HG03378 (cell line): ENCODE measurements at regions not wholly inside any gene's neighbourhood (a gene's known extent, or its start where the extent isn't known, plus 50 kb on each side); places are given as distances from the start of the nearest gene placed in this dataset.

Experiments
- ATAC-seq: cut with Tn5 transposase; IDR thresholded peaks from one replicate; pipeline ENCODE4 v1.9.1; 2021; ENCODE audit warnings: mild to moderate bottlenecking, moderate library complexity; ENCODE audit not compliant: unreplicated experiment

DNA sequence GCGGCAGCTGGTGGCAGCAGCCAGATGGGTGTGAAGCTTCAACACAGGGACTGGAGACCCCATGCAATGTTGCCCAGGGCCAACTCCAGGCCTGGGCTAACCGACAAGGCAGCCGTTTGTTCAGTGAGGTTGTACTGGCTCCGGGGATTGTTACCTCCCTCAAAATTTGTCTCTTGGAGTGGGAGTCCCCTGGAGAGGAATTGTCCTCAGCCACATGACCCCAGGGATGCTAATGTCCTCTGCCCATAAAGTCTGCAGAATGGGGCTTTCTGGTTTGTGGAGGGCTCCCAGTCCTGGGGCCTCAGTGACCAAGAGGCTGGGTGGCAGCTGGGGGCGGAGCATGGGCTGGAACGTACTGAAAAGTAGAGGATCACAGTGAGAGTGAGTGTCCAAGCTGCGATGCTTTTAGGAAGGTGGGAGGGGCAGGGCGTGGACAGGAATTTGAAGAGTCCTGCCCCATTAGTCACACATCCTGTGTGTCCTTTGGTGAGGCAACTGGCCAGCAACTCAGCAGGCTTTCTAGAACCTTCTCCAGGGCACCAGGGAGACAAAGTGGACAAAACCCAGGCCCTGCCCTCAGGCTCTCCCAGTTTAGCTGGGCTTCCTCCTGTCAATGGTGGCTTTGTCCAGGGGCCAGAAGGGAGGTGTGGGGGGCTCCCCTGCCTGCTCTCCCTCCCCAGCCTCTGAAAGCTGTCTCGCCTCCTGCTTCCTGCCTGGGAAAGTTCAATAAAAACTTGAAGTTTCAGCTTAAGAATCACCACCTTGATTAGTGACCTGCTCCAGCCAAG is 114.0 kb downstream of the NSG2 start:
- no peak for ATAC-seq

DNA sequence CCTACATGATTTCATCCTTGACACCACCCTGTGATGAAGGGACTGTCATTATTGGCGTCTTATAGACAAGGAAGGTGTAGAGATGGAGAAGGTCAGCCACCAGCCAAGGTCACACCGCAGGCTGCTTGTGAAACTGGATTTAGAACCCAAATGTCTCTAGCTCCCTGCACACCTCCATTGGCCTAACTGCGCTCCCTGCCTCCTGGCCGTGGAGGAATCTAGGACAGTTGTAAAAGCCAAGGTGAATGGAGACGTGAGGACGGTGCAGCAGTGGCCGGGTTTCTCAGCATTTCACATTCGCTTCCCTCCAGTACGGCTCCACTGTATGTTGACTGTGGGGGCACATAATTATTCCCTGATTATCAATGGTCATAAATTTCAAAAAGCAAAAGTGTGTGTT is 119.9 kb downstream of the NSG2 start:
- no peak for ATAC-seq

- no peak for ATAC-seq
These were observed 120.9 kb downstream of the NSG2 start for GRCh38 chr5:174166231-174167079.

DNA sequence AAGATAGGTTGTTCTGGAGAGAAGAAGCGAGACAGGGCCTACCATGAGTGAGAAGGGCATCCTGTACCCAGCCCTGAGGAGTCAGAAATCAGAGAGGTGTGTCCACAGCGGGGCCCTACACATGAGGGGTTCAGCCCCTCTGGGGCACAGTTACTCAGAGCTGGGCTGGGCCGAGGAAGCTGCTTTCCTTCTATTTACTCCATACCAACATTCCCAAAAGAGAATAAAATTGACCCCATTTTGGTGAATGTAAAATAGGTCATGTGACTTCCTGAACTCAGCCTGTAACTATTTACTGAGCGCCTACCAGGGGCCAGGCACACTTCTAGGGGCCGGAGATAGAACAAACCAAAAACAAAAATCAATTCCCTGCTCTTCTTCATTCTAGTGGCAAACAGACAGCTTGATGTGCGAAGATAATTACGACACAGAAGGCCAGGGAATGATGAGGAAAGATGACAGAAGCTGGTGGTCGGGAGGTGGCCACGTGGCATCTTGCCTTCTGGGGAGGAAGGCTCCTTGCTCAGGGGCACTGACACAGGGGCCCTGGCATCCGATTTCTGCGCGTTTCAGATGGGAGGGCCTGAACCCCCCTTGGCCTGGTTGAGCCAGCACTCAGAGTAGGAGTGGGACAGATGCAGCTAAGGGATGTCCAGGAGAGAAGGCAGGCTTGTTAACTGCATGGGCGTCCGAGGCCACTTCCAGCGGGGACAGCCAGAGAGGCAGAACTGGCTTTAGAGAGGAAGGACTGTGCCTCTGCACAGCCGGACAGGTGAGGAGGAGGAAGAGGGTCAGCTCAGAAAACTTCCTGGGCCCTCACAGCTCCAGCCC is 121.8 kb downstream of the NSG2 start:
- ATAC-seq: no peak

DNA sequence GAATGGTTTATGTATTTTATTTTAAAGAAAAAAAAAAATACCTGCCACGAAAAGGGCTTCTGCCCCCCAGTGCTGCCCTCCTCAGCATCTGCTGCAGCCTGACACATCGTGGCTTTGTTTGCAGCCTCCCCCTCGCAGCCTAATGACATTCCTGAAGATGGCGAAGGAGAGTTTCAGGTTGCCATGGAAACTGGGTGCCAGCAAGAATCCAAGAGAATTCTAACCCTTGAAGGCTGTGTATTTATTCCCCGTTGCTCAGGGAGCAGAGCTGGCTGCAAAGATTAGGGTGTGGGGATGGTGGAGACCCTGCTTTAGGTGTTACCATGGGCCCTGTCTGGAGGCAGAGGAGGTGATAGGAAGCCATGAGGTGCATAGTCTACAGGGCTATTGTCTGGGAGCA is 126.6 kb downstream of the NSG2 start:
- no peak for ATAC-seq

DNA sequence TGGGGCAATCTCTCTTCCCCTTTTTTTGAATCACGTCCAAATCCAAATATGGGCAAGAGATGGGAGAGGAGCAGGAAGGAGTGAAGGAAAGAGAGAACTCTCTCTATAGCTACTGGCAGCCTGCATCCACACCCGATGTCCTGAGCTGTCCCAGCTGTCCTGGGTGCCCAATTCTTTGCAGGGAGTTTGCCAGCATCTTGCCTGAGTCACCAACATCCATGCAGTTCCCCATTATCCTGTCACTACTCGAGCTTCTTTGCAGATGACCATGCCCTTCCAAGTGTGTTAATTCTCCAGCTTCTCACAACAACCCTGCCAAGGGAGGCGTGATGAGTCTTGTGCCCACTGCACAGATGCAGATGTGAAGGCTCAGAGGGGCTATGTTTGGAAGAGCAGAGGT is 127.1 kb downstream of the NSG2 start:
- no peak for ATAC-seq

DNA sequence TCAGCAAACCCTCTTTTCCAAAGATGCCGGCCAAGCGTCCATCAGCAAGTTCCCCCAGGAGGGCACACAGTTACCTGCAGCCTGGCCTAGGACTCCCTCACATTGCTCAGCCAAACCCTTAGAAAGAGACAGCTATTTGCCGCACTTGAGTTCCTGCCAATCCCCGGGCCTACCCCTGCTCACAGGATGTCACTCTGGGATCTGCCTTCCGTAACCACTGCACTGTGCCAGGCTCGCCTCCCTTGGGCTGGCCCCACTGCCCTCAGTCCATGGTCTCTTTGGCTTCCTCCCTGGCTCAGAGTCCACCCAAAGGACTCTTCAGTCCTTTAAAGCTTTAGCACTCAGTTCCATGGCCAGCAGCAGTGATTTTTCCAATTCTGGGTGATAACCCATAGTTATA is 128.3 kb downstream of the NSG2 start:
- no peak for ATAC-seq

- ATAC-seq: no peak
These were observed 130.3 kb downstream of the NSG2 start for GRCh38 chr5:174175716-174176268.

- ATAC-seq: no peak
These were observed 131.0 kb downstream of the NSG2 start for GRCh38 chr5:174176511-174176910.

- ATAC-seq: no peak
These were observed 132.0 kb downstream of the NSG2 start for GRCh38 chr5:174177531-174177930.

- no peak for ATAC-seq
These were observed 132.6 kb downstream of the NSG2 start for GRCh38 chr5:174177976-174178605.

DNA sequence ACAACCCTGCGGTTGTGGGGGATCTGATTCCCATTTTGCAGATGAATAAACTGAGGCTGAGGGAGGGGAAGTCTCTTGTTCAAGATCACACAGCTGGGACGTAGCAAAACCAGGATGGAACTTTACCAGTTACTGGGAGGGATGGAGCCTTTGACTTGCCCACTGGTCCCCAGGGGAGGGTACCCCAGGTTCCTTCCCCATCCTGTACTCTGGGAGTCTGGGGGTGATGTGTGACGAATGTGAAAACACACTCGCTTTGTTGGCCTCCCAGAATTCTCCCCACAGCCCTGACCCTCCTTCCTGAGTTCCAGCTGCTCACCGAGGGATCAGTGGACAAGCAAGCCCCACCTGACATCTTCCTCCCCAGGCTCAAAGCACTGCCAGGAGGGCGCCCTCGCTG is 135.1 kb downstream of the NSG2 start:
- ATAC-seq: no peak

- no peak for ATAC-seq
These were observed 136.6 kb downstream of the NSG2 start for GRCh38 chr5:174182111-174182510.

DNA sequence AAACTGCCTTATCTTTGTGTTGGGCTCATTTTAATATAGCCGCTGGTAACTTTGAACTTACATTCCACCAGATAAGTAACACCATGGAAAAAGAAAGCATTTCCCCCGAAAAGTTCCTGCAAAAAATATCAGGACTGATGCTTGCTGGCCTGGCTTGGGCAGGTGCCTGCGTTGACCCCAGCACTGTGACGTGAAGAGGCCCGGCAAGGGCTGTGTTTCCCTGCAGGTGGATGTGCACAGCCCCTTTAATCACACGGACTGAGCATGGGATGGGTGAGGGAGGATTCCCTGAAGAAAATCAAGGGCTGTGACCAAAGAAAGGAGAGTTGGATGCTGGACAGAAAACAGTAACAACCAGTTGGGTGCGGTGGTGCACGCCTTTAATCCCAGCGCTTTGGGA is 138.2 kb downstream of the NSG2 start:
- ATAC-seq: no peak

- no peak for ATAC-seq
These were observed 140.0 kb downstream of the NSG2 start for GRCh38 chr5:174185506-174185905.

GRCh38 chr5:174186096-174186695 is 140.7 kb downstream of the NSG2 start:
- ATAC-seq: no peak

- no peak for ATAC-seq
These were observed 141.5 kb downstream of the NSG2 start for GRCh38 chr5:174187001-174187400.

- ATAC-seq: no peak
These were observed 142.0 kb downstream of the NSG2 start for GRCh38 chr5:174187481-174187880.

DNA sequence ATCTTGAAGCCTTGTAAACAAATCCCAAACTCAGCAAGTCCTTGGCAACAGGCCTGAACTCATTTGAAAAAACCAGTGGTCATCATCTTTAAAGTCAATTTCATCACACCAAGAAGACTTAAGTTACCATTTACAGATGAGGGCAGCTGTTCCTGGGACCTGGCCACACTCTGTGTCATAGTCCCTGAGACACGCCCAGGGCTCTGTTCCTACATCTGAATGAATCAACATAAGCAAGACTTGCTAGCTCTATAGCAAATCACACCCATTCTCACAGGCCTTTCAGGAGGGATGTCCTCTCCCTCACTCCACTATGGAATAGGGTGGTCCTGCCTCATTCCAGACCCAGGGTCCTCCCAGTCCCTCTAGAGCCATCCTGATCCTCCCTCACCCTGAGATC is 142.8 kb downstream of the NSG2 start:
- ATAC-seq: no peak
